ENCODE measurements at regions not wholly inside any gene's neighbourhood (a gene's known extent, or its start where the extent isn't known, plus 50 kb on each side); places are given as distances from the start of the nearest gene placed in this dataset.

DNA sequence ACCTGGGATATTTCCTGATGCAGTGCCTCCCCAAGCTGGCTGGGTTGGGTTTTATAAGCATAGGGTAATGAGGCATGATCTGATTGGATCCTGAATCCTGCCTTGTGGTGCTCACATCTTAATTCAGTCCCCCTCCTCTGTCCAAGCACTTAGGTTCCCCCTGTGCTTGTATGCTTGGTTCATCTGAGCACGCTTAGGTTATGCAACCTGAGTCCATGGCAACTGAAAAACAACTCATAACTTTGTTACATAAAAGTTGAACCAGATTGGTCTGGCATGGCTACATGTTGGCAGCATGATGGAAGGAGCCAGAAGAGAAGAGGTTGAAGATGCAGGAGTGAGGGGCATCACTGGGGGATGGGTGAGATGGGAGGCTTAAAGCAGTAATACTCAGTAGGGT is 57.3 kb upstream of the OSBPL3 start:
- H3K4me2 ChIP-seq (ENCODE audit: low read length) = no peak overlapping the region
- no peak overlapping the region for H3K9ac ChIP-seq (ENCODE audit: low read length)
- no peak for DNase-seq (ENCODE audit: low read depth)
- Mint-ChIP-seq H3K4me3 (ENCODE audit: unreplicated experiment) (no peak overlapping the region), H3K9me3 (ENCODE audit: unreplicated experiment) (no peaks in the 10 kb centered on the region), H3K27me3 (ENCODE audit: low read depth, unreplicated experiment) (peaks cover 3% of the 10 kb centered on the region), H3K4me1 (ENCODE audit: low read depth, unreplicated experiment) (peaks cover 4% of the 10 kb centered on the region), H3K36me3 (ENCODE audit: low read depth, unreplicated experiment) (no peaks in the 10 kb centered on the region), H3K27ac (ENCODE audit: unreplicated experiment) (peak overlapping the region; percentile 13)
- no peak overlapping the region for H3K4me3 ChIP-seq (ENCODE audit: insufficient read depth, low read depth, low read length)
- no peak overlapping the region for H3K27ac ChIP-seq (ENCODE audit: low read depth, low read length)
- no peaks in the 10 kb centered on the region for H4K20me1 ChIP-seq (ENCODE audit: insufficient read depth, low read length)
- H3K4me1 ChIP-seq (ENCODE audit: insufficient read depth, low read length) = peaks cover 11% of the 10 kb centered on the region
- no peak for FAIRE-seq
- no peaks in the 10 kb centered on the region for H3K36me3 ChIP-seq (ENCODE audit: insufficient read depth, low read length)
- TF ChIP-seq, protein P1, sequence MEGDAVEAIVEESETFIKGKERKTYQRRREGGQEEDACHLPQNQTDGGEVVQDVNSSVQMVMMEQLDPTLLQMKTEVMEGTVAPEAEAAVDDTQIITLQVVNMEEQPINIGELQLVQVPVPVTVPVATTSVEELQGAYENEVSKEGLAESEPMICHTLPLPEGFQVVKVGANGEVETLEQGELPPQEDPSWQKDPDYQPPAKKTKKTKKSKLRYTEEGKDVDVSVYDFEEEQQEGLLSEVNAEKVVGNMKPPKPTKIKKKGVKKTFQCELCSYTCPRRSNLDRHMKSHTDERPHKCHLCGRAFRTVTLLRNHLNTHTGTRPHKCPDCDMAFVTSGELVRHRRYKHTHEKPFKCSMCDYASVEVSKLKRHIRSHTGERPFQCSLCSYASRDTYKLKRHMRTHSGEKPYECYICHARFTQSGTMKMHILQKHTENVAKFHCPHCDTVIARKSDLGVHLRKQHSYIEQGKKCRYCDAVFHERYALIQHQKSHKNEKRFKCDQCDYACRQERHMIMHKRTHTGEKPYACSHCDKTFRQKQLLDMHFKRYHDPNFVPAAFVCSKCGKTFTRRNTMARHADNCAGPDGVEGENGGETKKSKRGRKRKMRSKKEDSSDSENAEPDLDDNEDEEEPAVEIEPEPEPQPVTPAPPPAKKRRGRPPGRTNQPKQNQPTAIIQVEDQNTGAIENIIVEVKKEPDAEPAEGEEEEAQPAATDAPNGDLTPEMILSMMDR (IDR thresholded peaks at IDR 0.05; ENCODE audit: insufficient read depth, low read depth, low read length) = no peak
- no peak for TF ChIP-seq EZH2 (IDR thresholded peaks at IDR 0.05; ENCODE audit: insufficient read depth, low read length)
- no peaks in the 10 kb centered on the region for H3K9me3 ChIP-seq (ENCODE audit: insufficient read depth, low read depth, low read length)
- no peak overlapping the region for H2AFZ ChIP-seq (ENCODE audit: low read depth, low read length)
- H3K79me2 ChIP-seq (ENCODE audit: insufficient read depth, low read length) = no peaks in the 10 kb centered on the region
- no peaks in the 10 kb centered on the region for H3K27me3 ChIP-seq (ENCODE audit: insufficient read depth, low read length)

DNA sequence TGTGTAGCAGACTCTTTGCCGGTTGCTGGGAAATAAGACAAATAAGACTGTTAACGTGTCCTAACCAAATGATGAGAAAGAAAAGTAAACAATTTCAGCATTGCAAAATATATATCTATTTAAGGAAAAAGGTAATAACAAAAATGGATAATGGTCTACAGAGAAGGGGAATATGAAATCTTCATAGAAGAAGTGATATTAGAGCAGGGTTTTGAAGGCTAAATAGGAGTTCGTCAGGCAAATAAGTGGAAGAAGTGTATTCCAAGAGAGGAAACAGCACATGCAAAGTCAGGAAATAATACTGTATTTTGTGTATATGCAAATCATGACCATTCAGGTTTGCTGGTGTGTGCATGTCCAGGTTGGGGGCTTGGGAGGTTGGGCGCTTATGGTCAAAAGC is 55.3 kb upstream of the OSBPL3 start:
- Histone ChIP-seq H3K27me3 (ENCODE audit: insufficient read depth, low read length) (no peaks in the 10 kb centered on the region), H3K4me2 (ENCODE audit: low read length) (no peak overlapping the region), H3K9ac (ENCODE audit: low read length) (no peak overlapping the region), H3K27ac (ENCODE audit: low read depth, low read length) (no peak overlapping the region), H3K36me3 (ENCODE audit: insufficient read depth, low read length) (no peaks in the 10 kb centered on the region), H2AFZ (ENCODE audit: low read depth, low read length) (no peak overlapping the region), H3K79me2 (ENCODE audit: insufficient read depth, low read length) (no peaks in the 10 kb centered on the region), H3K4me1 (ENCODE audit: insufficient read depth, low read length) (peaks cover 18% of the 10 kb centered on the region), H4K20me1 (ENCODE audit: insufficient read depth, low read length) (no peaks in the 10 kb centered on the region), H3K9me3 (ENCODE audit: insufficient read depth, low read depth, low read length) (no peaks in the 10 kb centered on the region), H3K4me3 (ENCODE audit: insufficient read depth, low read depth, low read length) (no peak overlapping the region)
- Mint-ChIP-seq H3K27me3 (ENCODE audit: low read depth, unreplicated experiment) (peaks cover 3% of the 10 kb centered on the region), H3K4me3 (ENCODE audit: unreplicated experiment) (no peak overlapping the region), H3K9me3 (ENCODE audit: unreplicated experiment) (no peaks in the 10 kb centered on the region), H3K27ac (ENCODE audit: unreplicated experiment) (no peak overlapping the region), H3K4me1 (ENCODE audit: low read depth, unreplicated experiment) (peaks cover 17% of the 10 kb centered on the region), H3K36me3 (ENCODE audit: low read depth, unreplicated experiment) (no peaks in the 10 kb centered on the region)
- no peak for DNase-seq (ENCODE audit: low read depth)
- TF ChIP-seq, protein P1 (IDR thresholded peaks at IDR 0.05; ENCODE audit: insufficient read depth, low read depth, low read length) = no peak
- TF ChIP-seq EZH2 (IDR thresholded peaks at IDR 0.05; ENCODE audit: insufficient read depth, low read length) = no peak
- FAIRE-seq = no peak

DNA sequence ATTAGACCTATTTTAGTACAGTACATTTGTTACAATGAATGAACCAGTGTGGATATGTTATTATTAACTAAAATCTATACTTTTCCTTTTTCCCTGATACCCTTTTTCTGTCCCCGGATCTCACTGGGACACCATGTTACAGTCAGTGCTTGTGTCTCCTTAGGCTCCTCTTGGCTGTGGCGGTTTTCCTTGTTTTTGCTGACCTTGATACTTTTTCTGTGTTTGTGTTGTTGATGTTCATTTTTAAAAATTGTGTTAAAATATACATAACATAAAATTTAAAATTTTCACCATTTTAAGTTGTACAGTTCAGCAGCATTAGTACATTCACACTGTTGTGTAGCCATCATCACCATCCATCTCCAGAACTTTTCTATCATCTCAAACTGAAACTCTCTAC is 54.2 kb upstream of the OSBPL3 start:
- no peaks in the 10 kb centered on the region for H3K9me3 Mint-ChIP-seq (ENCODE audit: unreplicated experiment)
- H3K4me1 ChIP-seq (ENCODE audit: insufficient read depth, low read length) = peaks cover 19% of the 10 kb centered on the region

More for the DNA sequence above, 54.2 kb upstream of the OSBPL3 start:
- no peak for FAIRE-seq
- no peaks in the 10 kb centered on the region for H3K79me2 ChIP-seq (ENCODE audit: insufficient read depth, low read length)
- H3K4me3 ChIP-seq (ENCODE audit: insufficient read depth, low read depth, low read length) = no peak overlapping the region
- no peaks in the 10 kb centered on the region for H3K27me3 ChIP-seq (ENCODE audit: insufficient read depth, low read length)
- no peaks in the 10 kb centered on the region for H4K20me1 ChIP-seq (ENCODE audit: insufficient read depth, low read length)
- H3K4me1 Mint-ChIP-seq (ENCODE audit: low read depth, unreplicated experiment) = peaks cover 18% of the 10 kb centered on the region
- H3K9ac ChIP-seq (ENCODE audit: low read length) = no peak overlapping the region
- H3K27ac Mint-ChIP-seq (ENCODE audit: unreplicated experiment) = no peak overlapping the region
- H3K36me3 Mint-ChIP-seq (ENCODE audit: low read depth, unreplicated experiment) = no peaks in the 10 kb centered on the region
- no peak overlapping the region for H3K4me3 Mint-ChIP-seq (ENCODE audit: unreplicated experiment)
- no peaks in the 10 kb centered on the region for H3K36me3 ChIP-seq (ENCODE audit: insufficient read depth, low read length)
- peaks cover 3% of the 10 kb centered on the region for H3K27me3 Mint-ChIP-seq (ENCODE audit: low read depth, unreplicated experiment)
- no peak overlapping the region for H3K4me2 ChIP-seq (ENCODE audit: low read length)
- H3K9me3 ChIP-seq (ENCODE audit: insufficient read depth, low read depth, low read length) = no peaks in the 10 kb centered on the region
- no peak for DNase-seq (ENCODE audit: low read depth)
- no peak overlapping the region for H2AFZ ChIP-seq (ENCODE audit: low read depth, low read length)
- no peak for TF ChIP-seq EZH2 (IDR thresholded peaks at IDR 0.05; ENCODE audit: insufficient read depth, low read length)
- TF ChIP-seq, protein P1 (IDR thresholded peaks at IDR 0.05; ENCODE audit: insufficient read depth, low read depth, low read length) = no peak
- no peak overlapping the region for H3K27ac ChIP-seq (ENCODE audit: low read depth, low read length)
